GM13977 (cell line): ENCODE measurements at regions not wholly inside any gene's neighbourhood (a gene's known extent, or its start where the extent isn't known, plus 50 kb on each side); places are given as distances from the start of the nearest gene placed in this dataset.

ENCODE experiments used
- DNase-seq: peaks from one replicate; pipeline ENCODE4 v3.0.0; 2012; ENCODE audit warnings: low spot score
- CTCF ChIP-seq: IDR thresholded peaks from 2 replicates; pipeline ENCODE4 v1.5.1; 2012; ENCODE audit warnings: mild to moderate bottlenecking, control low read depth; ENCODE audit not compliant: insufficient read depth; ENCODE audit errors: extremely low read depth, missing control alignments
- in situ Hi-C: fragments of 300-500 bp; cut with MboI; formaldehyde crosslinking; loops from one replicate; pipeline ENCODE4 v1.12.0; 2022; ENCODE audit warnings: low sequenced_read_pairs, low pct_unique_long_range_greater_than_20kb, mixed read lengths, inconsistent platforms; ENCODE audit not compliant: unreplicated experiment

DNA sequence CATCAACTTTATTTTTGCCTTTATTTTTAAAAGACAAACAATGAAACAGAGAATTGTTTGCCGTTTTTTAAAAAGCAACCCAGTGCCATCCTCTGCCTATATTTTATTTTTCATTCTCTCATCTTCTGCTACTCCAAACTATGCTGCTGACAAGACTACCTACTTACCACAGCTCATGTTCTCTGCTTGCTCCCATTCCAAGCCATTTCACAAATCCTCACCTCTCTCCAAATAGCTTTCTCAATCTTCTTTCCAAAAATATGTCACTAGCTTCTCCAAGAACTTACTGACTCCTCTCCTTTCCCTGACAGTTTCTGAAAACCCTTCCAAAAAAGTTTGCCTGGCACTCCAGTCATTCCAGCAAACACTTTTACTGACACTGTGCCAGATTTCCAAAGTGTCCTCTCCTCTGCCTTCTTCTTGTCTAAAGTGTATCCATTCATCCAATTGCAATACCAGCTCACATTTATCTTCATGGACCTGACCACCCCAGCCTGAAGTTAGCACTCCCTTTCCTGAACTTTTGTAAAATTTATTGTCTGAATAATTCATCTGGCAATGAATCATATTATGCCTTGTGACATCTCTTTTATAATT lies 766.5 kb upstream of the B3GALT2 start:
- DNase-seq: no peak
- in situ Hi-C loops: no loop called here
- TF ChIP-seq CTCF: no peak

DNA sequence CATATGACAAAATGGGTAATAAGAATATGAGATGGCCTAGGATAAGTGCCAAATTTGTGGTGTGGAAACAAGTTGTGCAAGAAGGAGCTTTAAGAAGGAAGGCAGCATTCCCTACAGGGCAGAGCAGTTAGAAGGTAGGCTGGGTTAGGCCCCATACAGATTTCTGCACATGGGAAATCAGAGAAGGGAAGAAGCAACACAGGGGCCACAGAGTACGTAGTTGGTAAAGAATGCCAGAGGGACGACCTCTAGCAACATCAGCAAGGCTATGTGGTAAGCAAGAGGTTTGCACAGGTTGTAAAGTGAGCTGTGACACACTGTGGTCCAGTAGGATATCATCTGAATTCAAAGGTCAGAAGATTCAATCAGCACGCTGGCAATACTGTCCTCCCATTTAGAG lies 765.6 kb upstream of the B3GALT2 start:
- in situ Hi-C loops: no loop called here
- DNase-seq: no peak
- no peak for TF ChIP-seq CTCF

GRCh38 chr1:193944454-193944853 lies 758.0 kb upstream of the B3GALT2 start:
- no peak for TF ChIP-seq CTCF
- in situ Hi-C loops: no loop called here

GRCh38 chr1:193940176-193940575 lies 753.8 kb upstream of the B3GALT2 start:
- DNase-seq: no peak
- no peak for TF ChIP-seq CTCF
- in situ Hi-C loops: no loop called here

More at GRCh38 chr1:193944454-193944853, 758.0 kb upstream of the B3GALT2 start:
- no peak for DNase-seq

GRCh38 chr1:193939585-193939984 lies 753.2 kb upstream of the B3GALT2 start:
- DNase-seq: no peak
- in situ Hi-C loops: no loop called here
- TF ChIP-seq CTCF: no peak

DNA sequence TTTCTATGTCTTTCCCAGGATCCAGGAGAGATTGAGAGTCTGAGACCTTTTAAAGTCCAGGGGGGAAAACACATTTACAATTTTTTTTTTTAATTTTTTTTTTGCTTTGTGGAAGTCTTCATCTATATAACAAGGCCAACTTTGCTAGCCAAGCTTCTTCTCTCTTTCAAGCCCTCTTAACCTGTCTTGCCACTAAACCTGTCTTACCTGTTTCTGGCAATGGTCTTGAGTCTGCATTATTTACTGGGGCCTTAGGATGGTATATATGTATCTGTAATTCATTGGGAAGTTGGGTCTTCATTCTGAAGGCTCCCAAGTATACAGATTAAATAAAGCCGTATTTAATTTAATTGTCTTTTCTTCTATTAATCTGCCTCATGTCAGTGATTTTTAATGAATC lies 750.9 kb upstream of the B3GALT2 start:
- no peak for DNase-seq
- TF ChIP-seq CTCF: no peak
- in situ Hi-C loops: no loop called here

DNA sequence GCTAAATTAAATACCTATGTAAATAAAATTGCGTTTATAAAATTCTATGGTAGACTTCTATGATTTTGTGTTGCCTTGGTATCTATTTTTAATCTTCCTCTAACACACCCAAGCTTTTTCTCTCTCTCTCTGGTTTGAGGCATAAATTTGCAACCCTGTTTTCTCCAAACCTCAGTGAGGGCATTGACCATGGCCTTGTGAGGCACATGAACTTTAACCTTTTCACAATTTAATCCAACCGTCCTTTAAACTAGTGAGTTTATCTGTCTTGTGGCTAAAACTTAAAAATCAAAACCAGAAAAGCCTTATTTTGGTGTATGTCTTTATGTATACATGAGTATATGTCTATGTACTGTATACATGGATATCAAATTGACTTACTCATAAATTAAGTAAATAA lies 746.6 kb upstream of the B3GALT2 start:
- no peak for DNase-seq
- TF ChIP-seq CTCF: no peak
- in situ Hi-C loops: no loop called here
